Ramos (cell line): ENCODE measurements at regions not wholly inside any gene's neighbourhood (a gene's known extent, or its start where the extent isn't known, plus 50 kb on each side); places are given as distances from the start of the nearest gene placed in this dataset.

ENCODE experiments used
- in situ Hi-C: fragments of 300-500 bp; cut with MboI; formaldehyde crosslinking; loops from one replicate; pipeline ENCODE4 v1.14.3; 2022; ENCODE audit warnings: low sequenced_read_pairs; ENCODE audit not compliant: unreplicated experiment

GRCh38 chr1:231108516-231109302, 53.1 kb upstream of the TRIM67 start:
- in situ Hi-C loops, result no loop called here

GRCh38 chr1:231107600-231108326, 54.1 kb upstream of the TRIM67 start:
- in situ Hi-C loops, result no loop called here

- in situ Hi-C loops, result no loop called here
These were observed 54.7 kb upstream of the TRIM67 start for GRCh38 chr1:231107151-231107550.

DNA sequence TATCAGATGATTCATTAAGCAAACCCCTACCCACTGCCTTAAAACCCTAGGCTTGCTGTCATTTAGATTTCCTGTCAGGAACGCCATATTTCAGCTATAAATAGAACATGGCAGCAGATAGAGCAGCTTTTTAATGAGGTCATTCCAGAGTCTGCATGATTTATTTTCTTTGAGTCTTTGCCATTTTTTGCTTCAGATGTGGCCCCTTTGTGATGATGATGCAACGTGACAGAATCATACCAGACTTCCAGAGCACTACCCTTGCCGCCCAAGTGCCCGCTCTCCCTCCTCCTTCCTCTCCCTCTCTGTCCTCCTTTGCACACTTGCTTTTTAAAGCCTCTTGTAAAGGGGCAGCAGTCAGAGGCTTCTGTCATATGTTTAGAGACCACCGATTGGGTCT, 55.5 kb upstream of the TRIM67 start:
- in situ Hi-C loops, result no loop called here

- in situ Hi-C loops, result no loop called here
These were observed 56.9 kb upstream of the TRIM67 start for GRCh38 chr1:231104917-231105316.

- in situ Hi-C loops, result no loop called here
These were observed 57.9 kb upstream of the TRIM67 start for GRCh38 chr1:231103961-231104360.

- in situ Hi-C loops, result loop anchor here (25.0 kb wide), 1 partner anchor 188 kb away; no protein-coding TSS in a partner anchor
These were observed 60.1 kb upstream of the FAM89A start for GRCh38 chr1:231099996-231100767.

GRCh38 chr1:231099311-231099710, 59.3 kb upstream of the FAM89A start:
- in situ Hi-C loops, result loop anchor here (25.0 kb wide), 1 partner anchor 187 kb away; no protein-coding TSS in a partner anchor

- in situ Hi-C loops, result loop anchor here (25.0 kb wide), 1 partner anchor 183 kb away; no protein-coding TSS in a partner anchor
These were observed 55.5 kb upstream of the FAM89A start for GRCh38 chr1:231095595-231095994.

DNA sequence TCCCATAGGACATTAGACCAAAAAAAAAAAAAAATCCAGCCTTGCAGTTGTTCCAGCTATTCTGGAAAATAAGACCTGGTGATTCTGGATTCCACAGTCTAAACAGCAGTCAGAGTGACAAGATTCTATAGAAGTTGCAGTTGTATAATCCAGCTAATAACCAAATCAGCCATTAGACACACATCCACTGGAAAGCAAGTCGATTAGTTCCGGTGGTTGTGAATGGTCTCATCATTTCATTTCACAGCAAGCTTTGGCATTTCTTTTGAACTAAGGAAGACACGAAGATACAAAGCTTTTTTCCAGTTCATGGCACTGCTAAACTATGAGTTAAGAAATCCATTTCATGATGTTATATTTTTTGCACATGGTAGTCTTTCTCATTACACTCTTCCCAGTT, 54.4 kb upstream of the FAM89A start:
- in situ Hi-C loops, result loop anchor here (25.0 kb wide), 1 partner anchor 182 kb away; no protein-coding TSS in a partner anchor

DNA sequence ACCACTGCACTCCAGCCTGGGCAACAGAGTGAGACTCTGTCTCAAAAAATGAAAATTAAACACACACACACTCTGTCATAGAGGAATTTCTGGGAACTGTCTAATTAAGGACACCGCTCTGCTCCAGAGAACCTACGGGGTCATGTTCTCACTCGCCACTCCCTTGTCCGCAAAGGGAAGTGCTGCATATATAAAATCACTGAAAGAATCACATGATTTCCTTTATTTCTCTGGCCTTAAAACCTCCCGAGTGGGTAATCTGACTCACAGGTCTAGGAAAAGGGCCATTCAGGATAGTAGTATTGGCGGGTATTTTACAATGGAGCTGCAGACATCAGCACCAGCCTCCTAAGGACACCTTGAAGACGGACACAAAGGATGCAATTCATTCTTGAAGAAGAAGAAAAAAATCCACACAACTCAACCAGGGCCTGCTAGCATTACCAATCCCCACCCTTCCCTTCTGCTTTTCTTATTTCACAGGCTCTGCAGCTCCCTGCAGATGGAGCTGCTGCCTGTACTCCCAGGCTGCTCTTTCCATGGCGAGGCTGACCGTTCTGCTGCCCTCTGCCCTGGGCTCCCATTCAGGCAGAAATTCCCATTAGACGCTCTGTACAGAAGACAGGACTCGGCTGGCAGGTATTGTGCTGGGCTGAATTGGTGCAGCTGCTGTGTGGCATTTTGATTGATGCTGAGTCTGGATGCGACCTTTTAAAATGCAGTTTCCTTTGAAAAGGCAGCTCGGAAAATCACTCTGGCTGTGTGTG, 53.3 kb upstream of the FAM89A start:
- in situ Hi-C loops, result loop anchor here (25.0 kb wide), 1 partner anchor 181 kb away; no protein-coding TSS in a partner anchor

- in situ Hi-C loops, result loop anchor here (25.0 kb wide), 1 partner anchor 180 kb away; no protein-coding TSS in a partner anchor
These were observed 52.3 kb upstream of the FAM89A start for GRCh38 chr1:231092380-231092779.

DNA sequence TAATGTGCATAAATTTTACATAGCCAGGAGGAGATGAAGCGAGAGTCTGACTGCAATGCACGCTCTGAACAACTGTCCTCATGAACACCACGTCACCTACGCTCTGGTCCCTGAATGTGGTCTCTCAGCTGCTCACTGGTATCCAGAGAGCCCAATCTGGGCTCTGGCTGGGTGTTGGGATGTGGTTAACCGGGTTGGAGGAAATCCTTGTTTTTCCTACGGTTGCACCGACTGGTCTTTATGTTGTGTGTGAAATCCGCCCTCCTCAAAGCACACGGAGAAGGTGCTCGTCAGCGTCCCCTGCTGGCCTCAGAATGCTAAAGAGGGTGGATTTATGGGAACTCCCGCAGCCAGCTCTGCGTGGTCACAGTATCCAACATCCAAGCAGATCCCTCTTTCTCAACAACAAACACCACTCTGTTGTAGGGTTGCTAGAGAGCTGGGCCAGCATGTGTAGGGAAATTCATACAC, 51.8 kb upstream of the FAM89A start:
- in situ Hi-C loops, result loop anchor here (25.0 kb wide), 1 partner anchor 180 kb away; no protein-coding TSS in a partner anchor

- in situ Hi-C loops, result loop anchor here (25.0 kb wide), 1 partner anchor 179 kb away; no protein-coding TSS in a partner anchor
These were observed 51.4 kb upstream of the FAM89A start for GRCh38 chr1:231091415-231091814.
